H1 (cell line): ENCODE measurements at regions not wholly inside any gene's neighbourhood (a gene's known extent, or its start where the extent isn't known, plus 50 kb on each side); places are given as distances from the start of the nearest gene placed in this dataset.

Experiments
- CTCF ChIA-PET: fragments of 300-600 bp; sonication (Branson Sonifier 250); formaldehyde crosslinking; loops from one replicate; lab custom pipeline; 2021; ENCODE audit not compliant: partially characterized antibody; lab: Charles Lee
- POLR2A ChIA-PET: fragments of 300-600 bp; sonication (Branson Sonifier 250); formaldehyde crosslinking; loops from one replicate; lab custom pipeline; 2021; ENCODE audit warnings: inconsistent platforms; ENCODE audit not compliant: partially characterized antibody; lab: Charles Lee
- DNase-seq, 2 experiments: peaks; one replicate each; pipeline versions ENCODE4 v3.0.0 to v3.0.0-alpha.2; 2010 to 2022; ENCODE audit warnings: low spot score in 2 of 2, low read depth in 1 of 2, mixed read lengths in 1 of 2
- FAIRE-seq: peaks from 2 replicates; lab custom pipeline; 2011; peaks lifted over from hg19 to GRCh38; lab: Jason Lieb, UNC
- H2AFZ ChIP-seq: 2 replicates; pipeline ENCODE4 v1.8.1; 2012; ENCODE audit warnings: low read length, inconsistent platforms
- H2AK5ac ChIP-seq: 2 replicates; pipeline ENCODE4 v1.6.1; 2013; ENCODE audit warnings: low read depth, low read length
- H2BK120ac ChIP-seq: replicated peaks from 2 replicates; pipeline ENCODE3; 2013; ENCODE audit warnings: low read depth, low read length, inconsistent platforms
- H2BK12ac ChIP-seq: 2 replicates; pipeline ENCODE4 v1.6.1; 2013; ENCODE audit warnings: low read depth, low read length
- H2BK15ac ChIP-seq: 2 replicates; pipeline ENCODE4 v1.6.1; 2013; ENCODE audit warnings: low read length
- H2BK20ac ChIP-seq: 2 replicates; pipeline ENCODE4 v1.6.1; 2013; ENCODE audit warnings: low read length
- H2BK5ac ChIP-seq: 2 replicates; pipeline ENCODE4 v1.6.1; 2013; ENCODE audit warnings: low read depth, low read length
- H3K14ac ChIP-seq: 2 replicates; pipeline ENCODE4 v1.6.1; 2013; ENCODE audit warnings: inconsistent platforms; ENCODE audit not compliant: insufficient read length
- H3K18ac ChIP-seq: 2 replicates; pipeline ENCODE4 v1.6.1; 2013; ENCODE audit warnings: low read length; ENCODE audit errors: extremely low read depth
- H3K23ac ChIP-seq: 2 replicates; pipeline ENCODE4 v1.6.1; 2013; ENCODE audit warnings: inconsistent platforms; ENCODE audit not compliant: insufficient read length
- H3K23me2 ChIP-seq: 2 replicates; pipeline ENCODE4 v1.6.1; 2013; ENCODE audit warnings: low read depth, low read length
- H3K27ac ChIP-seq: 2 replicates; pipeline ENCODE4 v1.6.1; 2011; ENCODE audit warnings: low read depth, low read length, inconsistent platforms
- H3K27me3 ChIP-seq, 4 experiments: replicated peaks in 1 of 4; 1 replicate in 1 of 4; 2 replicates in 3 of 4; pipeline versions ENCODE4 v1.6.1 to v1.8.1; 2011 to 2013; ENCODE audit warnings: low read length in 3 of 4, mild to moderate bottlenecking in 3 of 4, inconsistent platforms in 2 of 4, mixed read lengths in 2 of 4, moderate library complexity in 1 of 4; ENCODE audit not compliant: control insufficient read depth in 3 of 4, insufficient read depth in 3 of 4; ENCODE audit errors: extremely low read depth in 1 of 4
- H3K36me3 ChIP-seq, 4 experiments: 2 replicates each; pipeline versions ENCODE4 v1.6.1 to v1.8.1; 2011 to 2013; ENCODE audit warnings: mild to moderate bottlenecking in 4 of 4, low read length in 3 of 4, moderate library complexity in 2 of 4, control low read depth in 1 of 4, inconsistent platforms in 1 of 4; ENCODE audit not compliant: insufficient read depth in 4 of 4, control insufficient read depth in 2 of 4
- H3K4ac ChIP-seq: replicated peaks from 2 replicates; pipeline ENCODE3; 2013; ENCODE audit warnings: low read length, low read depth, mixed read lengths, inconsistent platforms; ENCODE audit not compliant: insufficient read length
- H3K4me1 ChIP-seq, 4 experiments: replicated peaks in 1 of 4; 1 replicate in 1 of 4; 2 replicates in 3 of 4; pipeline versions ENCODE4 v1.6.1 to v1.8.1; 2011 to 2013; ENCODE audit warnings: low read length in 3 of 4, inconsistent platforms in 2 of 4, mixed read lengths in 1 of 4; ENCODE audit not compliant: insufficient read depth in 4 of 4, control insufficient read depth in 3 of 4
- H3K4me2 ChIP-seq, 2 experiments: 2 replicates each; pipeline versions ENCODE4 v1.6.1 to v1.8.1; 2011 to 2013; ENCODE audit warnings: low read depth in 2 of 2, low read length in 2 of 2, control low read depth in 1 of 2, inconsistent platforms in 1 of 2, mild to moderate bottlenecking in 1 of 2; ENCODE audit not compliant: insufficient read depth in 1 of 2
- H3K4me3 ChIP-seq, 4 experiments: fragments of 200-600, 300-600 bp in 1 of 4; sonication (generic), shearing (Covaris generic), sonication (Bioruptor Twin) in 1 of 4; 2 replicates each; pipeline versions ENCODE4 v1.5.1 to v1.8.1; 2011 to 2016; ENCODE audit warnings: low read length in 4 of 4, low read depth in 3 of 4, control low read depth in 2 of 4, inconsistent platforms in 2 of 4, mild to moderate bottlenecking in 2 of 4, mixed read lengths in 1 of 4, moderate library complexity in 1 of 4; ENCODE audit not compliant: insufficient read depth in 2 of 4; ENCODE audit errors: extremely low read depth in 1 of 4
- H3K56ac ChIP-seq: replicated peaks from 2 replicates; pipeline ENCODE3; 2013; ENCODE audit warnings: low read depth, mild to moderate bottlenecking, mixed read lengths, low read length, inconsistent platforms; ENCODE audit not compliant: insufficient read length
- H3K79me1 ChIP-seq: 2 replicates; pipeline ENCODE4 v1.6.1; 2013; ENCODE audit warnings: low read depth, low read length, control low read depth
- H3K79me2 ChIP-seq, 2 experiments: 2 replicates each; pipeline versions ENCODE4 v1.6.1 to v1.8.1; 2012 to 2013; ENCODE audit warnings: low read length in 2 of 2, mild to moderate bottlenecking in 2 of 2, inconsistent platforms in 1 of 2; ENCODE audit not compliant: insufficient read depth in 2 of 2, control insufficient read depth in 1 of 2
- H3K9ac ChIP-seq, 4 experiments: replicated peaks in 1 of 4; 1 replicate in 1 of 4; 2 replicates in 3 of 4; pipeline versions ENCODE4 v1.6.1 to v1.8.1; 2011 to 2013; ENCODE audit warnings: low read depth in 3 of 4, low read length in 3 of 4, control low read depth in 2 of 4, mild to moderate bottlenecking in 2 of 4, moderate library complexity in 2 of 4, inconsistent platforms in 1 of 4; ENCODE audit errors: extremely low read depth in 1 of 4
- H3K9me3 ChIP-seq, 2 experiments: 2 replicates each; pipeline versions ENCODE4 v1.6.1 to v1.8.1; 2012 to 2013; ENCODE audit warnings: mild to moderate bottlenecking in 2 of 2, moderate library complexity in 2 of 2, control low read depth in 1 of 2, inconsistent platforms in 1 of 2, low read depth in 1 of 2, low read length in 1 of 2, mixed read lengths in 1 of 2; ENCODE audit not compliant: insufficient read depth in 2 of 2
- H4K20me1 ChIP-seq, 2 experiments: replicated peaks in 1 of 2; 2 replicates each; pipeline versions ENCODE3 to v1.8.1; 2011 to 2013; ENCODE audit warnings: inconsistent platforms in 2 of 2, low read length in 2 of 2, mild to moderate bottlenecking in 1 of 2; ENCODE audit not compliant: insufficient read depth in 2 of 2, control insufficient read depth in 1 of 2
- H4K5ac ChIP-seq: 2 replicates; pipeline ENCODE4 v1.6.1; 2013; ENCODE audit warnings: low read length, low read depth, mixed read lengths, inconsistent platforms; ENCODE audit not compliant: insufficient read length
- H4K8ac ChIP-seq: 2 replicates; pipeline ENCODE4 v1.8.0; 2013; ENCODE audit warnings: mild to moderate bottlenecking, moderate library complexity, low read length, inconsistent platforms; ENCODE audit not compliant: insufficient read depth; ENCODE audit errors: extremely low read depth
- H4K91ac ChIP-seq: replicated peaks from 2 replicates; pipeline ENCODE3; 2013; ENCODE audit warnings: low read length, mixed read lengths, inconsistent platforms; ENCODE audit not compliant: insufficient read length
- ASH2L ChIP-seq: fragments of 200-600, 300-600 bp; sonication (generic); IDR thresholded peaks from one replicate; pipeline ENCODE4 v1.7.1; 2017; ENCODE audit warnings: low read length
- BACH1 ChIP-seq: IDR thresholded peaks from 2 replicates; pipeline ENCODE4 v1.6.1; 2012; ENCODE audit warnings: low read length, improper control_type of control experiment
- BCL11A ChIP-seq, 2 experiments: IDR thresholded peaks; one replicate each; pipeline ENCODE4 v1.6.1; 2011; ENCODE audit warnings: low read depth in 2 of 2, low read length in 2 of 2, mild to moderate bottlenecking in 2 of 2
- EGR1 ChIP-seq: IDR thresholded peaks from 2 replicates; pipeline ENCODE4 v1.6.1; 2011; ENCODE audit warnings: low read depth, low read length, borderline replicate concordance
- GABPA ChIP-seq: IDR thresholded peaks from 2 replicates; pipeline ENCODE4 v1.6.1; 2011; ENCODE audit warnings: mild to moderate bottlenecking, low read length, moderate library complexity, borderline replicate concordance; ENCODE audit not compliant: insufficient read depth
- GTF2F1 ChIP-seq: IDR thresholded peaks from 2 replicates; pipeline ENCODE4 v1.6.1; 2012; ENCODE audit warnings: low read depth, low read length, improper control_type of control experiment, borderline replicate concordance
- RNF2 ChIP-seq: fragments of 200-900, 300-1000 bp; sonication (generic); IDR thresholded peaks from 2 replicates; pipeline ENCODE4 v1.7.1; 2016; ENCODE audit warnings: borderline replicate concordance, low read depth, mild to moderate bottlenecking, antibody characterized with exemption, low read length; ENCODE audit not compliant: poor library complexity, severe bottlenecking; ENCODE audit errors: missing control alignments
- RXRA ChIP-seq: IDR thresholded peaks from 2 replicates; pipeline ENCODE4 v1.6.1; 2011; ENCODE audit warnings: low read depth, mild to moderate bottlenecking, low read length, moderate library complexity; ENCODE audit not compliant: insufficient read depth
- SP4 ChIP-seq: IDR thresholded peaks from 2 replicates; pipeline ENCODE4 v1.6.1; 2012; ENCODE audit warnings: low read length, inconsistent platforms
- SUZ12 ChIP-seq: fragments of 200-600 bp; sonication (generic); IDR thresholded peaks from 2 replicates; pipeline ENCODE4 v1.6.1; 2012; ENCODE audit warnings: mild to moderate bottlenecking, inconsistent platforms, low read length, moderate library complexity, mixed read lengths
- TAF7 ChIP-seq: optimal IDR thresholded peaks from 2 replicates; pipeline ENCODE3; 2011; ENCODE audit warnings: low read depth, mild to moderate bottlenecking, inconsistent platforms, low read length, moderate library complexity, borderline replicate concordance
- YY1 ChIP-seq: IDR thresholded peaks from 2 replicates; pipeline ENCODE4 v1.6.1; 2011; ENCODE audit warnings: low read depth, mild to moderate bottlenecking, low read length
- WGBS, 2 experiments: shearing (Covaris generic) in 1 of 2; methylation state at CpG; one replicate each; pipeline versions ENCODE4 v1.1.6 to v1.1.7; 2013 to 2015; ENCODE audit warnings: low lambda C conversion rate in 2 of 2, mixed read lengths in 2 of 2, inconsistent platforms in 1 of 2, low coverage in 1 of 2, missing lambda C conversion rate in 1 of 2; ENCODE audit not compliant: insufficient replicate concordance in 2 of 2, insufficient coverage in 1 of 2, insufficient read length in 1 of 2; ENCODE audit errors: extremely low coverage in 1 of 2, missing lambda C conversion rate in 1 of 2; 5-methylcytosine and 5-hydroxymethylcytosine counted together
- TF ChIP-seq, protein P1 (sequence below): IDR thresholded peaks from 2 replicates; pipeline ENCODE4 v1.6.1; 2012; ENCODE audit warnings: inconsistent platforms

DNA sequence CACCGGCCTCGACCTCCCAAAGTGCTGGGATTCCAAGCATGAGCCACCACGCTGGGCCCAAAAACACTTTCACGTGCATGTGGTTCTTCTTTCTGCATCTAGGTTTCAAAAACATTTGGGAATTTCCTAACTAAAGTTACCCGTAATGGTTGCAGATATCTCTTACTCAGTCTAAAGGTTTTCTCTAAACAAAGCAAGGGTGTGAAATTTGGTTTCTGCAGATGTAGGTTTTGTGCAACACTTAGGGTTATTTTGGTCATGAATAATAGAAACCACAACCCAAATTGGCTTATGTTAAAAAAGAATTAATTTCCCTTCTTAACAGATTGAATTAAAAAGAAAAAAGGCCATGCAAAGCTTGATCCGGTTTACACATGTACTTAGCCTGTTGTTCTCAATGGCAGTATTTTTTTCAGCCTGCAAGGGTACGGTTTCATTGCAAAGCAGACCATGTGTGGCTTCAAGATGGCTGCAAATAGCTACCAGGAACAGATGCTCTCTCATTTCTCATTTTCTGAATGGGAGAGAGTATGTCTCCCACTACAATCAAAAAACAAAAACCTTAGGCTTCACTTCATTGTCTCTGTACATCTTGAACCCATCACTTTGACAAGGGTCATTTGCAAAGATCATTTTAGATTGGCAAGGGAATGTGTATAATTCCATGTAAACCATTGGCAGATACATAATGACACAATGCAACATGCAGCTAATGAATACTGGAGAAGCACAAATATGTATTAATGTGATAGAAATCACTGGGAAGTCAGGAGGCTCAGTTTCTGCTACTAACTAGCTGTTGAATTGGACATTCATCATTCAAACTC, 491.2 kb upstream of the FLRT2 start:
- no peaks in the 10 kb centered on the region for H3K9me3 ChIP-seq
- no peak overlapping the region for H3K9ac ChIP-seq
- H3K4ac ChIP-seq: no peak overlapping the region
- H3K27me3 ChIP-seq: no peaks in the 10 kb centered on the region
- no peak overlapping the region for H2BK5ac ChIP-seq
- H3K79me2 ChIP-seq: no peaks in the 10 kb centered on the region
- H2BK12ac ChIP-seq: no peak overlapping the region
- no peaks in the 10 kb centered on the region for H3K36me3 ChIP-seq
- CTCF ChIA-PET: interaction anchor here (0.6 kb wide), 1 partner anchor 22 kb away, joined by 4 read pairs; no protein-coding TSS in a partner anchor
- no peaks in the 10 kb centered on the region for H3K4me1 ChIP-seq
- FAIRE-seq: no peak
- no peak overlapping the region for H3K4me3 ChIP-seq
- WGBS, 2 experiments: 89% methylated on average over 7 of the region's 7 CpGs; no CpG with 5 or more reads in 1 of the 2 experiments
- H3K56ac ChIP-seq: no peak overlapping the region
- no peak overlapping the region for H2BK20ac ChIP-seq
- H2AFZ ChIP-seq: no peak overlapping the region
- H4K8ac ChIP-seq: no peak overlapping the region
- no peak for DNase-seq
- no peak overlapping the region for H4K91ac ChIP-seq
- no peak overlapping the region for H3K18ac ChIP-seq
- H3K23me2 ChIP-seq: no peaks in the 10 kb centered on the region
- H4K5ac ChIP-seq: no peak overlapping the region
- POLR2A ChIA-PET: no interaction called here
- H3K27ac ChIP-seq: no peak overlapping the region
- H3K23ac ChIP-seq: no peak overlapping the region
- H2AK5ac ChIP-seq: no peak overlapping the region
- no peak overlapping the region for H2BK120ac ChIP-seq
- no peaks in the 10 kb centered on the region for H3K79me1 ChIP-seq
- no peak overlapping the region for H3K4me2 ChIP-seq
- TF ChIP-seq EGR1 (no peak), GABPA (no peak), TAF7 (no peak), SUZ12 (no peak), BCL11A (IDR thresholded peaks at IDR 0.05; ENCODE audit: low read depth in 2 of 2, low read length in 2 of 2) (no peak), RNF2 (no peak), GTF2F1 (no peak), BACH1 (no peak), RXRA (no peak), YY1 (no peak), SP4 (no peak), ASH2L (no peak)
- TF ChIP-seq, protein P1, sequence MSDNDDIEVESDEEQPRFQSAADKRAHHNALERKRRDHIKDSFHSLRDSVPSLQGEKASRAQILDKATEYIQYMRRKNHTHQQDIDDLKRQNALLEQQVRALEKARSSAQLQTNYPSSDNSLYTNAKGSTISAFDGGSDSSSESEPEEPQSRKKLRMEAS: no peak
- TF ChIP-seq, all 59 proteins: peak for 0
- Histone ChIP-seq H2BK15ac (no peak overlapping the region), H4K20me1 (no peaks in the 10 kb centered on the region), H3K14ac (no peak overlapping the region)
